HuH-7 (cell line): ENCODE measurements at regions not wholly inside any gene's neighbourhood (a gene's known extent, or its start where the extent isn't known, plus 50 kb on each side); places are given as distances from the start of the nearest gene placed in this dataset.
"Not testable (repeated sequence)": the region's sequence is repeated elsewhere in the genome, so short reads cannot be mapped to it uniquely, and the experiment has no call there.

Experiments used
- DNase-seq: peaks from one replicate; pipeline ENCODE4 v3.0.0; 2011; ENCODE audit warnings: low spot score

DNA sequence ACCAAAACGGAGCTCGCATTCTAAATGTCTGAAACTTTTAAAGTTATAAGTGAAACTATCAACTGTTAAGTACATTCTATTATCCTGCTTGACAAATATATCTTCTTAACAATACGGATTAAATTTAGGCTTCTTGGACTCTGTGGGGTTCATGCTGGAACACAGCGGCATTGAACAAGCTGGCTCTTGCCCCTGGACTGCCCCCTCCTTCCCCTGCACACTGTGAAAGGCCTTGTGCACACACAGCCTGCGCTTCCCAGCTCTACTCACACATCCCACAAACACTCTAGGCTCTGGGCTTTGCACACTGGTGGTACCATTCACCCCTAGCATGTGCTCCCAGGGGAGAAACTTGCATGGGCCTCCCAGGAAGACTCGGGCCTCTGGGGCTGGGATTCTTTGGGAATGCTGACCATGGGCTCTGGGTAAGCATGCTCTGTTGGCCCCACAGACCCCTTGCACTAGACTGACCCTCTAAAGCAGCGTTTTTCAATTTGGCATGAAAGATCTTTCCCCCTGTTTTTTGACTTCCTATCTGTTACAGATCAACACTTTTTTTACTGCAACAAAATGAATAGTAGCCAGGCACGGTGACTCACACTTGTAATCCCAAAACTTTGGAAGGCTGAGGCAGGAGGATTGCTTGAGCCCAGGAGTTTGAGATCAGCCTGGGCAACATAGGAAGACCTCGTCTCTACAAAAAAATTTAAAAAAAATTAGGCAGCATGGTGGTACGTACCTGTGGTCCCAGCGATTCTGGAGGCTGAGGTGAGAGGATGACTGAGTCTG is 96.2 kb upstream of the CPM start:
- DNase-seq: no peak

- no peak for DNase-seq
Measured at GRCh38 chr12:69030321-69030720, 97.3 kb upstream of the CPM start.

DNA sequence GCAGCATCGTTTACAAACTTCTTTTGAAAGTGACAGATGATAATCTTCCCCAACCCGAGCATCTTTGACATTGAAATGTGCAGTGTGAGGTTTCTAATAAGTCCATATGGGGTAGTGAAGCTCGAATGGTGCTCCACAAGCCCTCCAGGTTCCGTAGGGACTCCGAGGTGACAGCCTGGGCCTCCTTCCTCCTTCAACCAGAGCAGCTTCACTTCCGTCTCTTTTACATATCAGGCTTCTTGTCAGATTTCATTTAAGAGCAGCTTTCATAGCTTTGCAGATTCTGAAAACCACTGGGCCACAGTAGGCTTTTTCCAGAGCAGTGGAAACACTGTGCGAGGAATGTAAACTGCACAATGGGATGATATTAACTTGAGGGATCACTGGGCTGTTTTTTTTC is 103.6 kb upstream of the CPM start:
- DNase-seq: no peak

DNA sequence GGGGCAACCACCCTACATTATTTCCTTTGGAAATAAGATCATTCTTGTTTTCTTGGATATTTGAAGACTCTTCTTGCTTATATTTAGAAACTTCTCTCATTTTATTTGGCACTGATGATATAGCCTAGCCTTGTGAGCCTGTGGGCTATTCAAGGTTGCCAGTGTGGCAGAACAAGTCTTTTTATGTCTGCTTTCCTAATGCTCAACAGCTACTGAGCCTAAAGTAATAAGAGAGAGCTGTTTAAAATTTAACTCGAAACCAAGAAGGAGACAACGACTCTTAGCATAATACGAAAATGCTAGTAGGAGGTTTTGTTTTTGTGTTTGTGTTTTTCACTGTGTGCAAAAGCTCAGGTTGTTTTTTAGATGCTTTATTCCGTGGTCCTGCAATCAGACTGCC is 104.0 kb upstream of the CPM start:
- DNase-seq: no peak

DNA sequence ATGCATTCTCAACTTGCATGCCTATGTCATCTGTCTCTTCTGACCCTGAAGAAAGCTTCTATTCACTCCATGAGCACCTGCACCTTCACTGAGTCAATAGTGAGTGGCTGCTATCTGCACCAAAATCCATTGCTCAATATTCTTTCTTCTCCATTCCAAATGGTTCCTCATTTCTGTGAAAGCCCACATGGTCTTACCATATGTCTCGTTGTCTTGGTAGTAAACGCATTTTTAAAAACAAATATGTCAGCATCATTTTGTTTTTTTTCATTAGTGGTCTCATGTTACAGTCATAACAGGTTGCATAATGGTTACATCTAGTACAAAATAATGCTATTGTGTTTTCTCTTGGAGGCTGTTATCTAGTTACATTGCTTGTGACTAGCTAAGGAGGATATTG is 106.9 kb upstream of the CPM start:
- no peak for DNase-seq

GRCh38 chr12:69042557-69042956 is 109.6 kb upstream of the CPM start:
- DNase-seq: no peak

DNA sequence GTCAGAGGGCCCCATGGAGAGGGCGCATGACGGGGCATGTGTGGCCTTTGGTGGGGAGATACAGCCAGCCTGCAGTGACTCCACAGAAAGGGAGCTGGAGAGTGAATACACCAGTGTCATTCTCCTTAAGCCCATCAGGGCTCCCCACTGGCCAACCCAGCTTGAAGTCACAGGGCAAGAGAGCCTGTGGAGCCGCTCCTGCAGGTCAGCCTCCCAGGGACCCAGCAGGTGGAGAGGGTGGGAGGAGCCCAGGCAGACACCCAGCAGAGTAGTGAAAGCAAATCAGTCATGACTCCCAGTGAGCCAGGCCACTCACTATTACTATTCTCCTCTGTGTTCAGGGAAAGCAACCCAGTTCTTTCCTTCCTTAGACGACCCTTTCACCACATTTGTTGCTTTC is 110.0 kb upstream of the CPM start:
- no peak for DNase-seq

GRCh38 chr12:69044887-69045286 is 111.9 kb upstream of the CPM start:
- no peak for DNase-seq

DNA sequence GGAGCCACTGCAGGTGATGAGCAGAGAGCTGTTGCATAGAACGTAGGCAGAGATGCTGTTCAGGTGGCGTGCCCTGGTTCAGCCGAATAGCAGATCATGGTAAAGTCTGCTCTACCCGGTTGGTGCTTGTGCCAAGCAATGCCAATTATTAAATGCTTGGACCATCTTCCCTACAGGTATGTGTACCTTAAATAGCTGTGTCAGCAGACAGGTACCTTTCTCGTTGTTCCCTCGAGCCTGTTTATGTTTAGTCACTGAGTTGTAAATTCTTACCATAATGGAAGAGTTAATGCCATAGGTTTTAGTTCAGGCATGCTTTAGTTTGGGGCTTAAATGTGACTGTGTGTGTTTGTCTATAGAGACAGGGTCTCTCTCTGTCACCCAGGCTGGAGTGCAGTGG is 112.5 kb upstream of the CPM start:
- DNase-seq: no peak

- no peak for DNase-seq
Measured at GRCh38 chr12:69046363-69046762, 113.4 kb upstream of the CPM start.

- DNase-seq: no peak
Measured at GRCh38 chr12:69046920-69047319, 113.9 kb upstream of the CPM start.

GRCh38 chr12:69047990-69048389 is 115.0 kb upstream of the CPM start:
- DNase-seq: no peak

DNA sequence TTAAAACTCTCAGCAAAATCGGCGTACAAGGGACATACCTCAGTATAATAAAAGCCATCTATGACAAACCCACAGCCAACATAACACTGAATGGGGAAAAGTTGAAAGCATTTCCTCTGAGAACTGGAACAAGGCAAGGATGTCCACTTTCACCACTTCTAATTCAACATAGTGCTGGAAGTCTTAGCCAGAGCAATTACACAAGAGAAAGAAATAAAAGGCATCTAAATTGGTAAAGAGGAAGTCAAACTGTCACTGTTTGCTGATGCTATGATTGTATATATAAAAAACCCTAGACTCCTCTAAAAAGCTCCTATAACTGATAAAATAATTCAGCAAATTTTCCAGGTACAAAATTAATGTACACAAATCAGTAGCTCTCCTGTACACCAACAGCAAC is 116.9 kb upstream of the CPM start:
- not testable (repeated sequence) for DNase-seq

- DNase-seq: no peak
Measured at GRCh38 chr12:69052613-69053408, 119.8 kb upstream of the CPM start.

DNA sequence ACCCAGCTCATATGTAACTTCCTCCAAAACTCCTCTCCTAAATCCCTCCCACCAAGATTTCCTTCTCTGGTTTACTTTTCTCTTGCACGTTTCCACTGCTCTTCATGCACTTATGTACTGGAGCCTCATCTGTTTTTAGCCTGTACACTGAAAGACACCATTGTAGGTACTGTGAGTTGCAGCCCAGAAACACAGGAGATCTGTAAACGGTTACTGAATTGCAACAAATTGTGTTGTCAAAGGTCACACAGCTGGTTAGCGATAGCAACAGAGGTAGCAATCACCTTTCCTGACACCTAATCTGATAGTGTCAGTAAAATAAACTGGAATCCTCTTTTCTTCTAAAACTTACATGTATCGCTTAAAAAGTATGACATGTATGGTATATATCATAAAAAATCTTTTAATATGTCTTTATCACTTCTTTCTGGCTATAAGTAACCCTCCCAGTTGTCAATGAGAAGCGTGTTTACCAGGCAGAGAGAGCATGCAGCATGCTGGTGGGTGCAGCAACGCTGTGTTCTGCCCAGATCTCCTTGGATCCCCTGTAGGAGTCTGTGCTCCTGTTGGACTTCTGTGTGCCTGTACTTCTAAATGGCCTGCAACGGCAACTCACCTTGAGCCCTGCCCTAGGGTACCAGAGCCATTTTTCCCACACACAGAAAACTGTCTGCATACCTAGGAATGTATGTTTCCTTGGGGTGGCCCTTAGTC is 121.5 kb upstream of the CPM start:
- DNase-seq: no peak

- no peak for DNase-seq
Measured at GRCh38 chr12:69055280-69055679, 122.3 kb upstream of the CPM start.

DNA sequence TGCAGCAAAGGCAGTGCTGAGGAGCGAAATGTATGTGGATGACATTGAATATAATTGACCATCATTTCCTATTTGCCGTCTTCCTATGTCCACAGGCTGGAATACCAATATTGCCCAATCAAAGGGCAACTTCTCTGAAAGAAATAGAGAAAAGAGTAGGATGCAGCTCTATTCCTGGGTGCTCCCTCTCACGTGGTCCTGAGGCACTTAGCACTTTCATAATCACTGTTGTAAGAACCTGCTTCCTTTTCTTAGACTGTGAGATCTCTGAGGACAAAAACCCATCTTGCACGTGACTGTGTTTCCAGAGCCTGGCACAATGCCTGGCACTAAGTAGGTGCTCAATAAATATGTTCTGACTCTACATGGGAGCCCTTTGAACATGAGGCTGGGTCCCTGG is 122.7 kb upstream of the CPM start:
- no peak for DNase-seq

DNA sequence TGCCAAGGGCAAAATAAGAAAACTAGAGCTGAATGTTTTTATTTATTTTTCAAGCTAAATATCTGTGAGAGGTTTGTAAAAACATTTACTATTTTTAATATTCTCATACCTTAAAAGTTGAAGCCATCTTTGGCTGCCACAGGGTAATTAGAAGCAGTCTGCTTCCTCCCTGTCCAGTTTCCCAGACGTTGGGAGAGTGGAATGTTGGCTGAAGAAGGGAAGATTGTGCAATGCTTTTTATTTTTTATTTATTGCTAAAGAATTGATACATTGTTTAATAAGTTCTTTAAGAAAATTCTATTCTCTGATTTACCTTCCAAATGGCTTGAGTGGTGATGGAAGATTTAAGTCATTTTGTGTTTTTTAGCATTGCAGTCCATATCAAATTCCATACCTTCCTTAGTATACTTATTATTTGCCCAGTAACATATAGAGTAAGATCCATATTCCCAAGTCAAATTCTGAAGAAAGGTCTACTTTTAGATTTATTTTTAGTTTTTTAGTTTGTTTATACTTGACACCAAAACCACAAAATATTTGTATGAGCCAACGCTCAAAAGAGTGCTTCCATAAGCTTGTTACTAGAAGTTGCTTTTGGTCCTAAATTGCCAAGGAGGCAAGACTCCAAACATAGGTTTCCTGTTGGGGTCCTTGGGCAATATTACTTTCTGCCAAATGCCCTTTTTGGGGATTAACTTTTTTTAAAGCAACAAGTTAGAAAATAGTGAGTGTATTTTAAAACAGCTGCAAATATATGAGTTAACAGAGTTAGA is 124.0 kb upstream of the CPM start:
- no peak for DNase-seq

DNA sequence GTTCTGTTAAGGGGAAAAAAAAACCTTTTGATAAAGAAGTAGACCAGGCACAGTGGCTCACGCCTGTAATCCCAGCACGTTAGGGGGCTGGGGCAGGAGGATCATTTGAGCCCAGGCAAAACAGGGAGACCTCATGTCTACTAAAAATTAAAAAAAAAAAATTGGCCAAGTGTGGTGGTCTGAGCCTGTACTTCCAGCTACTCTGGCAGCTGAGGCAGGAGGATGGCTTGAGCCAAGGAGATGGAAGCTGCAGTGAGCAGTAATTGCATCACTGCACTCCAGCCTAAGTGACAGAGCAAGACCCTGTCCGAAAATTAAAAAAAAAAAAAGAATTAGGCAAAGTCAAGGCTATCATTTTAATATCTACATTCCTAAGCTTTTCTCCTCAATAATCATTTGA is 124.8 kb upstream of the CPM start:
- no peak for DNase-seq

DNA sequence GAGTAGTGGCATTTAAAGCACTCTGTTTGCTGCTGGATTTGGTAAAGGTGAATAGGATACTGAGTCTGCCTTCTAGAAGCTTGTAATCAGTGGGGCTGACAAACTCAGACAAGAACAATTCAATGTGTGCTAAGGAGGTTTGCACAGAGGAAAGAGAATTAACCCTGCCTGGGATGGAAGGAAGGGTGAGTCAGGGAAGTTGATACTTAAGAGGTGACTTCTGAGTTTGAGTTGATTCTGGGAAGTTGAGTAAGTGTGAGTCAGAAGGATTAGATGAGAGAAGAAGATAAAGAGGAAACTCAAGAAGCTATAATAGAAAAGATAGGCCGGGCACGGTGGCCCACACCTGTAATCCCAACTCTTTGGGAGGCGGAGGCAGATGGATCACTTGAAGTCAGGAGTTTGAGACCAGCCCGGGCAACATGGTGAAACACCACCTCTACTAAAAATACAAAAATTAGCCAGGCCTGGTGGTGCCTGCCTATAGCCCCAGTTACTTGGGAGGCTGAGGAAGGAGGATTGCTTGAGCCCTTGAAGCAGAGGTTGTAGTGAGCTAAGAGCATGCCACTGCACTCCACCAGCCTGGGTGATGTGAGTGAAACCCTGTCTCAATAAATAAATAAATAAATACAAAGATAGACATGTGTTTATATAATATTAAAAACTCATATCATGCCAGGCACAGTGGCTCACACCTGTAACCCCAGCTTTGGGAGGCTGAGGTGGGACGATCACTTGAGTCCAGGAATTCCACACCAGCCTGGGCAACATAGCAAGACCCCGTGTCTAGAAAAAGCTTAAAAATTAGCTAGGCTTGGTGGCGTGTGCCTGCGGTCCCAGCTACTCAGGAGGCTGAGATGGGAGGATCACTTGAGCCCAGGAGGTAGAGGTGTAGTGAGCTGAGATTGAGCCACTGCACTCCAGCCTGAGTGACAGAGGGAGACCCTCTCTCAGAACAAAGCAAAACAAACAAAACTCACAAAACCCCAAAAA is 126.8 kb upstream of the CPM start:
- DNase-seq: no peak

- no peak for DNase-seq
Measured at GRCh38 chr12:69061574-69061973, 128.6 kb upstream of the CPM start.
